HG02759 (cell line): ENCODE measurements at regions not wholly inside any gene's neighbourhood (a gene's known extent, or its start where the extent isn't known, plus 50 kb on each side); places are given as distances from the start of the nearest gene placed in this dataset.
"Not testable (repeated sequence)": the region's sequence is repeated elsewhere in the genome, so short reads cannot be mapped to it uniquely, and the experiment has no call there.

Source experiments
- ATAC-seq: cut with Tn5 transposase; IDR thresholded peaks from one replicate; pipeline ENCODE4 v1.9.1; 2021; ENCODE audit warnings: mild to moderate bottlenecking, moderate library complexity; ENCODE audit not compliant: unreplicated experiment

DNA sequence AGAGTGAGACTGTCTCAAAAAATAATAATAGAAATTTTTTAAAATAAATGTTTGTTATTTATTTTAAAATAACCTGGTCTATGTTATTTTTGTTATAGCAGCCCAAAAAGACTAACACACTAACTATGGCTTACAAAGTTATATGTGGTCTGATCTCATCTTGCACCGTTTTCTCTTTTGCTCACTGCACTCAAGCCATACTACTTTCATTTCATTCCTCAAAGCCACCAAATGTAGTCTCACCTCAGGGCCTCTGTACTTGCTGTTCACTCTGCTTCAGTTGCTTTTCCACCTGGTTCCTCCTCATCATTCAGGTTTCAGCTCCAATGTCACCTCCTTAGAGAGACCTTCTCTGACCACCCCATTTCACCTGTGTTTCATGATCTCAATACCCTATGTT, 55.2 kb upstream of the MDM1 start:
- ATAC-seq, result no peak

DNA sequence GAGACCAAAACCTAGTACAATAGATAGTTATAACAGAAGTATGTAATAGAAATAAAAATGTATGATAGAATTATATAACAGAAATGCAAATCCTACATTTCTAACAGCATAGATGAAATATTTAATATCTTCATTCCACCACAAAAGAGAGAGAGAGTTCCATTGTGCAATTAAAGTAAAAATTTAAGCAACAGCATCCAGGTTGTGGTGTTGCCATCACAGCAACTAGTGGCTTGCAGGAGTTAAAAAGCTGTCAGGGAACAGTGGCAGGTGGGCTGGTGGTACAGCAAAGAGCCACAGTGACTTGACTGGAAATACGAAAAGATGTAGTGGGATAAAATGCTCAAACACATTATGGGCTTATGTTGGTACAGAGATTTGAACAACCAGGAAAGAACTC, 57.1 kb upstream of the MDM1 start:
- no peak for ATAC-seq

DNA sequence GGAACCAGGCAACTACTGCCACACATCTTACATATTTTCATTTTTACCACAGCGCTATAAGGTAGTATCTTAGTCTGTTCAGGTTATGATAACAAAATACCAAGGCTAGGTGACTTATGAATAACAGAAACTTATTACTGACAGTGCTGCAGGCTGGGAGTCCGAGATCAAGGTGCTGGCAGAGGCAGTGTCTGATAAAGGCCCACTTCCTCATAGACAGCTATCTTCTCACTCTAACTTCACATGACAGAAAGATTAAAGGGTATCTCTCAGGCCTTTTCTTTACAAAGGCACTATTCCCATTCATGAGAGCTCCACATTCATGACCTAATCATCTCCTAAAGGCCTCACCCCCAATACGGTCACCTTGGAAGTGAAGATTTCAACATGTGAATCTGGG, 59.8 kb upstream of the MDM1 start:
- no peak for ATAC-seq

DNA sequence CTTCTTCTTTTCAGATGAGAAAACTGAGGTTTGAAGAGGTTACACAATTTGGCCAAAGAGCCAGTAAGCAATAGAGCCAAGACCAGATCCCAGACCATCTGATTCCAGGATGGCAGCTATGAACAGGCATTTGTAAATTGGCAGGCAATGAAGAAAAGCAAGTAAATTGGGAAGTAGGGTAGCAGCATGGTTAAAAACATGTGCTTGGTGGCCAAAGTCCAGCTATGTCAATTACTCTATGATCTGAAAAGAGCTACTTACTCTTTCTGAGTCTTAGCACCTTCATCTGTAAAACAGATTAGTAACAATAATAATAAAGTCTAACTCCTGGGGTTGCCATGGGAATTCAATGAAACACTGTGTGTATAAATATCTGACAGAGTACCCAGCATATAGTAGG, 60.2 kb upstream of the MDM1 start:
- ATAC-seq, result no peak

DNA sequence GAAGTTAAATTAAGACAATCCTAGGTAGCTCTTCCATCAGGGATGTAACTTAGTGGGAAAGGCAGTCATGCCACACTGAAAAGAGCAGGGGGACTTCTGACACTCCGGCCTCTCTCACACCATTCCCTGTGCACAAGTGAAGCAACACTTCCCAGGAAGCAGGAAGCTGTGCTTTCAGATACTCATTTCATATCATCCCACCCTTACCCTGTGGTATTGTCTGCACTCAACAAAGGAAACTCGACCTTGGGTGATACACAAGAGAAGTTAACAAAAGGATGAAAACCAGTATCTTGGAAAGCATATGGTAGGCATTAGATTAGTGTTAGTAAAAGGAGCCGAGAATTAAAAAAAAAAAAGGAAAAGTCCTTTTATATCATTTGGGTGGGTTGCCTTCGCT, 61.3 kb upstream of the MDM1 start:
- ATAC-seq, result no peak

DNA sequence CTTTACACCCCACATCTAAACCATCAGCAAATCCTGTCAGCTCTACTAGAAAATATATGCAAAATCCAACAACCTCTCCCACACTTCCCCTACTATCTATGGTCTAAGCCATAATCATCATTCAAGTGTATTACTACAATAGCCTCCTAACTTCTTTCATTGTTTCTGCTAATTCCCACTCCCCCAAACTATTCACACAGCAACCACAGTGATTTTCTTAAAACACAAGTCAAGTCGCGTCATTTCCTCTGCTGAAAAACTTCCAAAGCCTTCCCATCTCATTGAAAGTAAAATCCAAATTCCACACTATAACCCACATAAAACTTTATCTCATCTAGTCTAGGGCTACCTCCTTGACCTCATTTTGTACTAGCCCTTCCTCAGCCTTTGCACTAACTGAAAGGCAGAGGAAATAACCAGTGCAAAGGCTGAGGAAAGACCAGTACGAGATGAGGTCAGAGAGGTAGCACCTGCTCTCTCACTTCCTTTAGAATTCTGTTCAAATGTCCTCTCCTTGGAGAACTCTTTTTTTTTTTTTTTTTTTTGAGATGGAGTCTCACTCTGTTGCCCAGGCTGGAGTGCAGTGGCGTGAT, 65.5 kb upstream of the MDM1 start:
- ATAC-seq, result no peak

DNA sequence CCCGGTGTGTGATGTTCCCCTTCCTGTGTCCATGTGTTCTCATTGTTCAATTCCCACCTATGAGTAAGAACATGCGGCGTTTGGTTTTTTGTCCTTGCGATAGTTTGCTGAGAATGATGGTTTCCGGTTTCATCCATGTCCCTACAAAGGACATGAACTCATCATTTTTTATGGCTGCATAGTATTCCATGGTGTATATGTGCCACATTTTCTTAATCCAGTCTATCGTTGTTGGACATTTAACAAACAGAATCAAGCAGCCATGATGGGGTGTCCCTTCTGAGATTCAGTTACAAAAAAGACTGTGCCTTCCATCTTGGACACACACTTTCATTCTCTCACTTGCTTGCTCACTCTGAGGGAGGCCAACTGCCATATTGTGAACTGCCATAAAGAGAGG, 66.5 kb upstream of the MDM1 start:
- ATAC-seq, result not testable (repeated sequence)

DNA sequence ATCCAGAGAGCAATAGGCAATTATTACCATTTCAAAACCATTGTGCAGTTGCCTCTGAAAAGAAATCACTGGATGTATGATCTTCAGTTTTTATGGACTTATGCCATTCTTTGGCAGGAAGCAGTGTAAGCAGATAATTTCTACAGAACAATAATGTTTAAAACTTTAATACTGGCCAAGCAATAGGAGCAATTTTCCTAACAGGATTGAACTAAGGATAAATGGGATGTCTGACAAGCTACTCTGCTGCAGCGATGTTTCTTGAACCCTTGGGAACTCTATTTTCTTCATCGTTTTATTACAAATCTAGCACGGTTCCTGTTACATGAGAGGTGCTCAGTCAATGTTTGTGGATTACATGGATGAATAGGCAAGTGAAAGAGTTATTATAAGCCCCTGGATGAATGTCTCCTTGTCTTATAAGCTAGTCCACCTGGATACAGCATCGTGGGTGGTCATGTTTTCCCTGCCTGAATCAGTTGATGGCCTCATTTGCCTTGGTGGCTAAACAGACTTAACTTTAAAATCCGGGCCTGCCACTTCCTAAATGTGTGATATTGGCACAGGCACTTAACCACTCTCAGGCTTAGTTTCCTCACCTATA, 68.2 kb upstream of the MDM1 start:
- no peak for ATAC-seq

DNA sequence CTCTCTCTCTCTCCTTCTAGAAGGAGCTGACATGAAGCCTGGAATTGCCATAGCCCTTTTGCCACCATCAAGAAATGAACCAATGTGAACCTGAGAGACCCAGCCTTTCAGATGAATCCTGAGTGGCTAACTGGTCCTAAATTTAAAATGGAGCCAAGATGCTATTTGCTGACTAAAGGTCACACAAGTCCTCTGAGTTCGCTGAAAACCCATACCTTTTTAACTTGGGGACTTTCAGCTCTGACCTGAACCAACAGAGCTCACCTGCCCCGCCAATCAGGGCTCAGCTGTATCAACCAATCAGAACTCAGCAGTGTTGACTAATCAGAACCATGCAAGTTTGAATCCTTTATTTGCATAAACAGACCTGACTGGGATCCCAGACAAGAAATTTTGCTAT, 70.3 kb upstream of the MDM1 start:
- no peak for ATAC-seq

DNA sequence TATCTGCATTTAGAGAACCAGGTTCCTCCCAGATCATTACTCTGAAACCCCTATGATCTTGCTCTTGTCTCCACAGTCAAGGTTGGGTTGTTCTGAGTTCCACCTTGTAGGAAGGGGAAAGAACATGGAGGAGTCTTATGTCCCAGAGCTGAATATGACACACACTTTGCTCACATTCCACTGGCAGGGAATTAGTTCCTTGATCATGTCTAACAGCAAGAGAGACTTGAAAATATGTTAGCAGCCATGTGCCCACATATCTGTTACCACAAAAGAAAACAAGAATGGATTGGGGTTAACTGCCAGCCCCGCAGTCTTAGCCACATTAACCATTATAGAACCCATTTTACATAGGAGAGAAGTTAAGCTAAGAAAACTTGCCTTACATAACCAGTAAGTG, 71.1 kb upstream of the MDM1 start:
- no peak for ATAC-seq

DNA sequence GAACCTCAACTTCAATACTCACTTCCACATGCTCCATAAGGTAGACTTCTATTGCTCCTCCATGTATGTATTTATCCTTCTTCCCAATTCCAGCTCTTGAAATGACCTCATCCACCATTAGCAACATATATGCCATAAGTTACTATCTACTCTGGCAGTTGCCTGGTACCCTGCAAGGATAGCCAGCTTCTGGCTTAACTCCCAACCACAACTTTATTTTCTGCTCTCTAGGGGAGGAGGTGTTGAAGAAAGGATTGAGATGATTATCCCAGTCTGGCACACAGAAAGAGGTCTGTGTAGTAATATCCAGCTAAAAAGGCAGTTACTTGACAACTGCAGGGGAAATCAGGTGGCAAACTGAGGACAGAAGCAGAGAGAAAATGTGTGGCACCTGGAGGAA, 71.5 kb upstream of the MDM1 start:
- ATAC-seq, result no peak

DNA sequence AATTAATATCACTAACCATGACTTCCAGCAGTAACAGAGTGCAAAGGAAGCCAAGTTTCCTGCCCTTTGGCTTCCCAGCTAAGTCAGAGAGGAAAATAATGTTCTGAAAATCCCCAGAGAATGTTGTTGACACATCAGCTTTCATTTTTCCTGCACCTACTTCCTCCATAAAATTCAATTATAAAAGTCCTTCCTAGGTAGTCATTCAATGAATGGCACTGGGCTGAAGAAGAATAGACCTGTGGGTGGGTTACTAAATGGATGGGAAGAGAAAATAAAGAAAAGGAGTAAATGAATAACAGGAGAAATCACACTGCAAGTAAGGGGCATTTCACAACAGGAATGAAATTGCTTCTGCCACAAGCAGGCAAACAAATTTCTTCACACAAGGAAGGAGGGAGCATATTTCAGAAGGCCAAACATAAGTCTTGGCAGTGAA, 73.2 kb upstream of the MDM1 start:
- ATAC-seq, result no peak

DNA sequence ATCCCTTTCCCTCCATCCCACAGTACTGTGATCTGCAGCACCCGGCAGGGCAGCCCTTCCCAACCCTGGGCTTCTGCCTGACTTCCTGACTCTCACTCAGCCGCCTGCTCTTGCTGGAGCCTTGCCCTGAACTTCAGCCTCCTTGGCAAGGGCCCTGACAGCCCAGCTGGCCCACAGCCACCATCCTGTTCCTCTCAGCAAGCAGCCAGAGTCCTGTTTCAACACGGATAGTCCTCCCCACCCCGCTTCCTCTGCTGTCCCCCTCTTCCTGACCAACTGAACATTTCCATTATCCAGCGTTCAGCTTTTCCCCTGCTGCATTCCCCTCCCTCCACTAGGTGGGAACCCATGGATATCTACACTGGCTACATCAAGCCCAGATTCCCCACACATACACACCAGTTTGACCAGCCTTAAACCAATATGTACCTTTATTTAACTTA, 74.0 kb upstream of the MDM1 start:
- ATAC-seq, result no peak

DNA sequence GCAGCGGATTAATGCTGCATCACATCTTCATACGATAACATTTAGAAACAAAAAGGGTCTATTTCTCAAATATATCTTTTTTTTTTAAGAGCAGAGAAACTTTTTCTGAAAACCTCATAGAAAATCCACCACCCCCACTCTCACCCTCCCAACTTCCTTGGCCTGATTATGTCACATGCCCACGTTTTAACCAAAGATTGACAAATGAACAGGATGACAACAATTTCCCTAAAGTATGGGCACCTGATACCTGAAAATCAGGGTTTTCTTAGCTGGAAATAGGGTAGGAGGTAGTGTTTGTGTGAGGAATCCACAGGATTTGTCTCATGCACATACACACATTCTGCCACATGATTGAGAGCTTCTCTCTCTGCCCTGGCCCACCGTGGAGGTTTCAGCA, 74.7 kb upstream of the MDM1 start:
- no peak for ATAC-seq

DNA sequence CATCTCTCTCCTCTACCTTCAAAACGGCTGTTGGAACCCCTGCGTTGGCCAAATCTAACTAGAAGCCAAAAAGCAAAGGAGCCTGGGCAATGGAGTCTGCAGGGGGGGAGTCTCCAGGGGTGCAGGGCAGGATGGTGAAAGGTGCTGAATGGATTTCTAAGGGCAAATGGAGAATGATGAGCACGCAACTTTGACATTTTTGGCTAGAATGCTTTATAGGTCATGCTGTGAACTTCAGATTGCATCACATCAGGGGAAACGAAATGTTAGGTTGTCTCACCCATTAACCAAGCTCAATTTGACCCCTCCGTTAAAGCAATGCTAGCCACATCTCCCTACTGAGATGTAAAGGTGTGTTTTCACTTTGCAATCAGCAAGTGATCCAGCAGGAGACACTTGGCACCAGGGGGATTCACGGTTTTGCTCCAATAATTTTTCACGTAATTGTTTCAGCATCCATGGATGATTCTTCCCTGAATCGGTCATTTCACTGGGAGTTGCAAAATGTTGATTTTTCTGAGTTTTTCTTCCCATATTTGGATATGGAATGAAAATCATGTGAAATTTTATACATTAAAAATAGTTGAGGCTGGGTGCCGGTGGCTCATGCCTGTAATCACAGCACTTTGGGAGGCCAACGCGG, 78.0 kb upstream of the MDM1 start:
- ATAC-seq, result no peak

DNA sequence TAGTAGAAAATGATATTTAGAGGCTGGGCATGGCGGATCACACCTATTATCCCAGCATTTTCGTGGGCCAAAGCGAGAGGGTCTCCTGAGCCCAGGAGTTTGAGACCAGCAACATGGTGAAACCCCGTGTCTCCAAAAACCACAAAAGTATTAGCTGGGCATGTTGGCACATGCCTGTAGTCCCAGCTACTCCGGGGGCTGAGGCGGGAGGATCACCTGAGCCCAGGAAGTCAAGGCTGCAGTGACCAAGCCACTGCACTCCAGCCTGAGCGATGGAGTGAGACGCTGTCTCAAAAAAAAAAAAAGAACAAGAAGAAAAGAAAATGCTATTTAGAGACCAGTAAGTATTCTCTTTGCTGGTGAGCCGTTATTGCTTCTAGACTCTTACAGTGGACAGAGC, 79.2 kb upstream of the MDM1 start:
- ATAC-seq, result no peak

DNA sequence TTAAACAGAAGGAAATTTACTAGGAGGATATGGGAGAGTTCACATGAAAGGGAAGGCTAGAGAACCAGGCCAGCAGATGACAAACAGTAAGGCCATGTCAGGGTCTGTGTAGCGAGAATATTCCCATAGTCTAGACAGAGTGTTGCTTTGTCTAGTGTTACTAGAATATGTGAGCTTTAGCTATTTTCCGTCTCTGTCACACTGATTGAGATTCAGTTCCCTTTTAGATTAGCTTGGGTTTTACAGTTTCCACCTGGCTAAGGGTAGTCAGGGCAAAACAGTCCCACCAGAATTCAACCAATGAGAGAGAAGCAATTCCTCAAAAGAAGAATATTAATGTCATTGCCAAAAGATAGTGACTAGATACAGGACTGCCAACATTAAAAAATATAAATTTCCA, 82.8 kb upstream of the MDM1 start:
- no peak for ATAC-seq

DNA sequence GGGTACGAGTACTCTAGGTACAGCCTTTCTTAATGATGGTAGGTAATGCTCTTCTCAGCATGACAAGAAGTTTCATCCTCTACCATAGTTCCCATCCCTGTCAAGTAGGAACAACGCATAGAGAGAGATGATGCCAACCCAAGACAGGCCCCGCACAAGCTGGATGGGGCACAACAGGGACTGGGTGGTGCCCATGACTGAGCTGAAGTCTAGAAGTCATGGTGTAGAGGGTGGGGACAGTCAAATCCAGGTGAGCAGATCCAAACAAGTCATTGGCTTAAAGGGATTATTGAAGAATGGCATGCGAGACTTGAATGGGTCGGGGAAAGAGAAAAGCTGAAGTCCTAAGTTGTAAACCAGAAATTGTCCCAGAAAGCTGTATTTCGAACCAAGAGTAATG, 84.2 kb upstream of the MDM1 start:
- no peak for ATAC-seq

DNA sequence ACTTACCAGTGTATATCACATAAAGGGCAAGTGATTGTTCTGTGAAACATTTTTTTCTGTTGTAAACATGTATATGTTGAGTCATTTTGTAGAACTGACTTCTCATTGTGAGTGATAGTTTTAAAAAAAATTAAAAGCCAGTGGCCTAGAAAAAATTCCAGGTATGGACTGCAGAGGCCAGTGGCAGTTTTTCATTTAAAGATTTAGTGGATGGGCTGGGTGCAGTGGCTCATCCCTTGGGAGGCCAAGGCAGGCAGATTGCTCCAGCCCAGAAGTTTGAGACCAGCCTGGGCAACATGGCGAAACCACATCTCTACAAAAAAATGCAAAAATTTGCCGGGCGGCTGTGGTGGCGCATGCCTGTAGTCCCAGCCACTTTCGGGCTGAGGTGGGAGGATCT, 84.7 kb upstream of the MDM1 start:
- no peak for ATAC-seq

DNA sequence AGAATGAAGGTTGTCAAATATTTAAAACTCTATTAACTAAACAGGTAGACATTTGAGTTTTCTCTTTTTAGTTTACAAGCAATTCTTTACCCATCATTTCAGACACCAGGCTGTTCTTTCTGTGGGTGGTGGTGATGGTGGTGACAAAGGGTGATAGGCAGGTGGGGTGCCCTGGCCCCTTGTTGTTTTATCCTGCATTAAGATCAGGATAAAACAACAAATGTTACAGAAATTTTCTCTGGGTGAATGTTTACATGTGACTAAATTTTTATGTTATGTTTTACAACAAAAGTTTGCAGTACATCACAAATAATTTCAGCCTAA, 85.9 kb upstream of the MDM1 start:
- no peak for ATAC-seq

DNA sequence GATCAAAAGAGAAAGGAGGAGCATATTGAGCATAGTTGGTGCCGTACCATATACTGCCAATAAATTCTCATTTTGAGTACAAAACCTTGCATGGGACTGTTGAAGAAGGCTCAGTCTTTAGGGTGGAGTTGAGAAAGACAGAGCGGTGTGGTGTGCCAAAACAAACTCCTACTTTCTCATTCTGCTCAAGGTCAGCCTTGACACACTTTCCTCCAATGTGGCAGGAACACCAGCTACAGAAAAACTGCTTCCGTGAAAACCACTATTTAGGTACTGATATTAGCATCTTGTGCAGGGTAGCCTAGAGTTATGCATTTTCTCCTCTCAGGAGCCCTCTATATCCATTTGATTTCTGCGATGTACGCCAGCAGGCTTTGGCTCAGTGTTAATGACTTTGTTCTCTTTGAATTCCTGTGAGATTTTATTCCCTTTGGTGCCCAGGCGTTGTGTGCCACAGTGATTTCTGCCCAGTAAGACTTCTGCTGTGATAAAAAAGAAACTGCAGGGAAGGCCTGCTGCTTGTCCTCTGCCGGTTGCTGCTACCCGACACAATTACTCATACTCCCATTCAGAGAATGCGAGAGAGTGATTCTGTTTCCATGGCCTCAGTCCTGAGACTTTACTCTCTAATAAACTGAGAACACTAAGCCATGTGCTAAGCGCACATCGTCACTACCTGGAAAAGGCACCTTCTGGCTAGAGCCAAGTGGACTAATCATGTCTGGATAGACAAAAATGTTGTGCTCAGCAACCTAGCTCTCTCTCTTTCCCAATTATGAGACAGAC, 88.3 kb upstream of the MDM1 start:
- no peak for ATAC-seq

DNA sequence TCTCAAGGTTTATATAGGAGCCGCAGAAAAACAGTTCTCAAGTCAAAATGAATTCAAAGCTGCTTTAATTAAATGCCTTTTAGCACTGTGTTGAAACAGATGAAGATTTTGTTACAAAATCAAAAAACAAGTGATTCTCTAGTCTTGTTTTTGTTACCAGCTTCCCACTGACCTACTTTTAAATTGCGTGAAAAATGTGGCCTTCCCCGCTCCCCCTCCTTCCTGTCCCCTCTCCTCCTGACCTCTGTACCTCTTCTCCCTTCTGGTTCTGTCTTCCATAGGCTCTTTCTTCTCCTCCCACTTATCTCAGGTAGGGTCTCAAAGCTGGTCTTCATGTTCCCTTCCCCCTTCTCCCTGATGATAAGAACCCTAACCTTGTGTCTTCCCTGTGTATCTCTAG, 90.0 kb upstream of the MDM1 start:
- no peak for ATAC-seq
